ENCODE measurements at regions not wholly inside any gene's neighbourhood (a gene's known extent, or its start where the extent isn't known, plus 50 kb on each side); places are given as distances from the start of the nearest gene placed in this dataset.

DNA sequence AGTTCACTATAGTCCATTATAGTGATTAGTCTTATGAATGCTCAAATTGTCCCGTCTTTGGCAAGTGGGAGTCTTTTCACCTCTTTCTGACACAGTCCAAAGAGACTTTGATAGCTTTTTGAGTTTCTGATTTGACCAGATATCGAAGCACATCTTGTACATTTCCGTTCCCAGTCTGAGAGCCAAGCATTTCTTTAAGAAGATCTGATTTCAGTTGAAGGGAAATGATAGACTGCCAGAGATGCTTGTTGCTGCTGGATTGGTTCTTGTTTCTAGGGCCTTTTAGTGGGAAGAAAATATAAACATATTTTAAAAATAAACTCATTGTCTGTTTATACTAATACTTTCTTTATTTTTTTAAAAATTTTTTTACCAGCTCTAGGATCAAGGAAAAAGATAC lies 54.1 kb upstream of the IER3 start:
- DNase-seq (ENCODE audit: low spot score, unreplicated experiment) = no peak
- Mint-ChIP-seq H3K4me3 (ENCODE audit: low read depth) (no peak overlapping the region), H3K9me3 (ENCODE audit: low read depth) (no peaks in the 10 kb centered on the region), H3K36me3 (ENCODE audit: insufficient read depth) (no peaks in the 10 kb centered on the region), H3K27ac (no peak overlapping the region), H3K27me3 (no peaks in the 10 kb centered on the region), H3K4me1 (ENCODE audit: low read depth) (peaks cover 1% of the 10 kb centered on the region)
- TF ChIP-seq, protein P1, sequence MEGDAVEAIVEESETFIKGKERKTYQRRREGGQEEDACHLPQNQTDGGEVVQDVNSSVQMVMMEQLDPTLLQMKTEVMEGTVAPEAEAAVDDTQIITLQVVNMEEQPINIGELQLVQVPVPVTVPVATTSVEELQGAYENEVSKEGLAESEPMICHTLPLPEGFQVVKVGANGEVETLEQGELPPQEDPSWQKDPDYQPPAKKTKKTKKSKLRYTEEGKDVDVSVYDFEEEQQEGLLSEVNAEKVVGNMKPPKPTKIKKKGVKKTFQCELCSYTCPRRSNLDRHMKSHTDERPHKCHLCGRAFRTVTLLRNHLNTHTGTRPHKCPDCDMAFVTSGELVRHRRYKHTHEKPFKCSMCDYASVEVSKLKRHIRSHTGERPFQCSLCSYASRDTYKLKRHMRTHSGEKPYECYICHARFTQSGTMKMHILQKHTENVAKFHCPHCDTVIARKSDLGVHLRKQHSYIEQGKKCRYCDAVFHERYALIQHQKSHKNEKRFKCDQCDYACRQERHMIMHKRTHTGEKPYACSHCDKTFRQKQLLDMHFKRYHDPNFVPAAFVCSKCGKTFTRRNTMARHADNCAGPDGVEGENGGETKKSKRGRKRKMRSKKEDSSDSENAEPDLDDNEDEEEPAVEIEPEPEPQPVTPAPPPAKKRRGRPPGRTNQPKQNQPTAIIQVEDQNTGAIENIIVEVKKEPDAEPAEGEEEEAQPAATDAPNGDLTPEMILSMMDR (IDR thresholded peaks at IDR 0.05; ENCODE audit: unreplicated experiment) = no peak

DNA sequence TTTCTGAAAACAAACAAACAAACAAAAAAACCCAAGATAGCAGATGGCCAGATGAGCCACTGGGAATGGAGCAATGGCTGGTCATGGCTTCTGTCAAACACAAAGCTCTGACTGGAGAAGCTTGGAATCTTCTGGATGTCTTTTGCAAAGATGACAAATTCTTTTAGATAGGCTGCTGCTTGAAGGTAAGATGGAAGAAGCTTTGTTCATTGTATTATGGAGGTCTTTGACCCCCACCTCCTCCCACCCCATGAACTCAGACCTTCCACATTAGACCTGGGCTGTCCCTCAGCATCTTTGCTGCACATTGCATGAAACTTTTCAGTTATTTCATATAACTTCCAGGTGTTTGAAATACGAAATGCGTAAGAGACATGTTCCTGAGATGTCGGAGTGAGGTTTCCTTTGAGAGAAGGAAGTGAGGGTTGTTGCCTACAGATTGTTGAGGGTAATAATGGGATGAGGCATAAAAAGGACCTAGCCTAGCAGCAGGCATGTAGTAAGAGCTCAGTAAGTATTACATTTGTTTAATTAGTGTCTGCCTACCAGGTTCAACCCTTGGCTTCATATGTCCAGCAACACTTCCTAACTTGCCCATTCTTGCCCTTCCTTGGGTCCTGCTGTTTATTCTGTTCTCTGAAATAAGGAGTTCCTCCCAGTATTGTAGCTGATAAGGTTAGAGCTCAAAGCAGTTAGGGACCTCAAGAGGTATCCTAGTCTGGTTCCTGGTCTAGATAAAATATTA lies 51.4 kb upstream of the IER3 start:
- peaks cover 1% of the 10 kb centered on the region for H3K4me1 Mint-ChIP-seq (ENCODE audit: low read depth)
- no peak overlapping the region for H3K4me3 Mint-ChIP-seq (ENCODE audit: low read depth)
- H3K36me3 Mint-ChIP-seq (ENCODE audit: insufficient read depth) = no peaks in the 10 kb centered on the region
- no peak overlapping the region for H3K27ac Mint-ChIP-seq
- no peaks in the 10 kb centered on the region for H3K27me3 Mint-ChIP-seq
- TF ChIP-seq, protein P1 (IDR thresholded peaks at IDR 0.05; ENCODE audit: unreplicated experiment) = no peak
- H3K9me3 Mint-ChIP-seq (ENCODE audit: low read depth) = no peaks in the 10 kb centered on the region
- no peak for DNase-seq (ENCODE audit: low spot score, unreplicated experiment)

Data from progenitor cell of endocrine pancreas (in vitro differentiated cells).